Smooth muscle cell (in vitro differentiated cells): ENCODE measurements at regions not wholly inside any gene's neighbourhood (a gene's known extent, or its start where the extent isn't known, plus 50 kb on each side); places are given as distances from the start of the nearest gene placed in this dataset.

Experiments used
- DNase-seq: peaks from one replicate; lab custom pipeline; 2025; ENCODE audit not compliant: unreplicated experiment; lab: John Stamatoyannopoulos, UW
- H2AFZ ChIP-seq: fragments of 200-600 bp; sonication (generic); 2 replicates; pipeline ENCODE4 v1.6.0; 2016; ENCODE audit warnings: antibody characterized with exemption, low read depth, mild to moderate bottlenecking
- H3F3A ChIP-seq: fragments of 200-600 bp; sonication (generic); 2 replicates; pipeline ENCODE4 v1.6.0; 2017; ENCODE audit warnings: antibody characterized with exemption, low read depth
- H3K27ac ChIP-seq: fragments of 200-600 bp; sonication (generic); 2 replicates; pipeline ENCODE4 v1.5.1; 2016; ENCODE audit warnings: low read depth, mild to moderate bottlenecking
- H3K27me3 ChIP-seq: fragments of 200-600 bp; sonication (generic); 2 replicates; pipeline ENCODE4 v1.6.1; 2016; ENCODE audit warnings: low read depth, mild to moderate bottlenecking
- H3K36me3 ChIP-seq: fragments of 200-600 bp; sonication (generic); 2 replicates; pipeline ENCODE4 v1.5.1; 2016; ENCODE audit warnings: low read depth
- H3K4me1 ChIP-seq: fragments of 200-600 bp; sonication (generic); 2 replicates; pipeline ENCODE4 v1.5.1; 2016; ENCODE audit warnings: low read depth
- H3K4me2 ChIP-seq: fragments of 200-600 bp; sonication (generic); 2 replicates; pipeline ENCODE4 v1.6.0; 2016; ENCODE audit warnings: mild to moderate bottlenecking
- H3K4me3 ChIP-seq: fragments of 200-600 bp; sonication (generic); 2 replicates; pipeline ENCODE4 v1.5.1; 2016; ENCODE audit warnings: mild to moderate bottlenecking
- H3K79me2 ChIP-seq: fragments of 200-600 bp; sonication (generic); 2 replicates; pipeline ENCODE4 v1.6.0; 2016; ENCODE audit warnings: low read depth, mild to moderate bottlenecking
- H3K9ac ChIP-seq: fragments of 200-600 bp; sonication (generic); 2 replicates; pipeline ENCODE4 v1.6.0; 2016; ENCODE audit warnings: low read depth
- H3K9me3 ChIP-seq: fragments of 200-600 bp; sonication (generic); replicated peaks from 2 replicates; pipeline ENCODE4 v1.5.1; 2016; ENCODE audit warnings: low read depth
- H4K20me1 ChIP-seq: fragments of 200-600 bp; sonication (generic); 2 replicates; pipeline ENCODE4 v1.6.0; 2016; ENCODE audit warnings: low read depth
- CTCF ChIP-seq: fragments of 200-600 bp; sonication (generic); IDR thresholded peaks from 2 replicates; pipeline ENCODE4 v1.5.1; 2017; ENCODE audit warnings: borderline replicate concordance, mild to moderate bottlenecking, antibody characterized with exemption; ENCODE audit not compliant: insufficient read depth, poor library complexity, severe bottlenecking
- WGBS: methylation state at CpG from one replicate; pipeline ENCODE4 v1.1.7; 2016; ENCODE audit warnings: low lambda C conversion rate; 5-methylcytosine and 5-hydroxymethylcytosine counted together

- Histone ChIP-seq H3K27ac (no peak overlapping the region), H2AFZ (peak overlapping the region; percentile 31), H3K9ac (no peak overlapping the region), H3K9me3 (no peaks in the 10 kb centered on the region), H3K4me1 (no peaks in the 10 kb centered on the region), H3K27me3 (no peaks in the 10 kb centered on the region), H3K4me3 (no peak overlapping the region), H3K36me3 (no peaks in the 10 kb centered on the region), H3K4me2 (no peak overlapping the region), H3K79me2 (no peaks in the 10 kb centered on the region), H4K20me1 (no peaks in the 10 kb centered on the region), H3F3A (no peaks in the 10 kb centered on the region)
- WGBS: 100% methylated on average over 1 of the region's 1 CpG
- no peak for TF ChIP-seq CTCF
- no peak for DNase-seq
Measured at GRCh38 chr6:140854318-140854717, 1278.4 kb upstream of the GJE1 start.

- Histone ChIP-seq H3F3A (no peaks in the 10 kb centered on the region), H4K20me1 (no peaks in the 10 kb centered on the region), H3K27me3 (no peaks in the 10 kb centered on the region), H3K9ac (no peak overlapping the region), H3K27ac (no peak overlapping the region), H3K36me3 (no peaks in the 10 kb centered on the region), H3K4me3 (no peak overlapping the region), H3K79me2 (no peaks in the 10 kb centered on the region), H2AFZ (peak overlapping the region; percentile 31), H3K4me1 (peaks cover 4% of the 10 kb centered on the region), H3K9me3 (no peaks in the 10 kb centered on the region), H3K4me2 (peak overlapping the region; percentile 3)
- no peak for DNase-seq
- no peak for TF ChIP-seq CTCF
- 92% methylated on average over 1 of the region's 1 CpG for WGBS
Measured at GRCh38 chr6:140850438-140850837, 1282.3 kb upstream of the GJE1 start.

- Histone ChIP-seq H3K9me3 (no peaks in the 10 kb centered on the region), H3K9ac (no peak overlapping the region), H3K79me2 (no peaks in the 10 kb centered on the region), H4K20me1 (no peaks in the 10 kb centered on the region), H3K27me3 (no peaks in the 10 kb centered on the region), H3K27ac (no peak overlapping the region), H3K36me3 (no peaks in the 10 kb centered on the region), H3F3A (no peaks in the 10 kb centered on the region), H3K4me1 (peaks cover 4% of the 10 kb centered on the region), H3K4me3 (no peak overlapping the region), H2AFZ (no peak overlapping the region), H3K4me2 (no peak overlapping the region)
- WGBS: 94% methylated on average over 1 of the region's 1 CpG
- TF ChIP-seq CTCF: no peak
- DNase-seq: no peak
Measured at GRCh38 chr6:140849456-140849855, 1283.3 kb upstream of the GJE1 start.

- TF ChIP-seq CTCF: no peak
- Histone ChIP-seq H3K9ac (no peak overlapping the region), H3K4me3 (no peak overlapping the region), H2AFZ (no peak overlapping the region), H3K4me2 (peak overlapping the region; percentile 19), H4K20me1 (no peaks in the 10 kb centered on the region), H3K36me3 (no peaks in the 10 kb centered on the region), H3K9me3 (no peaks in the 10 kb centered on the region), H3K79me2 (no peaks in the 10 kb centered on the region), H3K27ac (peak overlapping the region; percentile 10), H3F3A (no peaks in the 10 kb centered on the region), H3K4me1 (peaks cover 4% of the 10 kb centered on the region), H3K27me3 (no peaks in the 10 kb centered on the region)
- 86% methylated on average over 2 of the region's 2 CpGs for WGBS
- DNase-seq: no peak
Measured at GRCh38 chr6:140847262-140847645, 1285.5 kb upstream of the GJE1 start.
